ENCODE measurements at regions not wholly inside any gene's neighbourhood (a gene's known extent, or its start where the extent isn't known, plus 50 kb on each side); places are given as distances from the start of the nearest gene placed in this dataset.

DNA sequence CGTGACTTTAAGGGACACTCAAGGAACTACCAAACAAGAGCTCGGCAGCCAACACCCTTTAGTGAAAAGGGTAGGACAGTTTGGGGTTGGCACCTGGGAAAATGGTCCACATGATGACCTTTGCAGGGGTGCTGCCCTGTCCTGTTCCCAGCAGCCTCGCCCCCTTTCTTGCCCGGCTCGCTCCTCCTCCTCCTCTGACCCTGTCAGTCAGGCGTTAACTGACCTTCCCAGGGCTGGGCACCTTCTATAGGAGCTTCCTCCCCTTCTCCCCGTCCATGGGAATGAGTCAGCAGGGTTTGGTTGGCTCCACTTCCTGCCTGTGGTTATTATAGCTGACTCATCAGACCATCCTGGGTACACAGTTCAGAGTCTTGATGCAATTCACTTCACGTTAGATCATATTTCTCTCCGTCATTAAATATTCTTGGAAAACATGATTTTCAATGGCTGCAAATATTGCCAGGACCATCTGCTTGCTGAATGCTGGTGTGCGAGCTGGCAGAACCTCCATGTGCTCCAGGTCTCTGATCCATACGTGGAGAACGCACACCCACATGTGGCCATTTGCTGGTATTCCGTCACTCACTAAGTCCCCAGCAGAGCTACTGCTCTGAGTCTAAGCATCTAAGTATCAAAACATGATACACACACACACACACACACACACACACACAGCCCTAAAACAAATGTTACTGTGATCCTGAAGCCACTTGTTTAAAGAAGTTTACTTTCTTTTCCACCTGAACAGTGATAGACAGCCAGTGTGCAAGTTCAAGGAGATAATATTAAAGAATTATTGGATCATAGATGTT lies 185.0 kb downstream of the ANAPC1 start:
- Histone ChIP-seq H2BK5ac (ENCODE audit: low read length) (peak overlapping the region; percentile 17), H3K9ac (ENCODE audit: low read length) (no peak overlapping the region), H3K27ac (ENCODE audit: low read depth, low read length) (no peak overlapping the region), H4K8ac (ENCODE audit: low read depth, low read length) (no peak overlapping the region), H3K4me2 (ENCODE audit: low read length) (no peak overlapping the region), H3K4ac (ENCODE audit: low read depth, low read length) (no peak overlapping the region), H4K5ac (ENCODE audit: low read length) (no peak overlapping the region), H3K4me3 (ENCODE audit: low read length) (no peak overlapping the region), H3K4me1 (ENCODE audit: control insufficient read depth, low read depth, low read length) (peaks cover 2% of the 10 kb centered on the region), H3K18ac (ENCODE audit: low read length) (no peak overlapping the region), H3K27me3 (ENCODE audit: insufficient read depth, low read length, poor library complexity) (no peaks in the 10 kb centered on the region), H3K79me2 (ENCODE audit: control insufficient read depth, insufficient read depth, low read length) (no peaks in the 10 kb centered on the region), H2BK120ac (ENCODE audit: low read depth, low read length) (no peak overlapping the region), H3K36me3 (ENCODE audit: control insufficient read depth, insufficient read depth, low read length) (no peaks in the 10 kb centered on the region), H3K23ac (ENCODE audit: low read length) (no peak overlapping the region), H2BK15ac (replicated peaks; ENCODE audit: low read depth) (no peak overlapping the region), H3K56ac (ENCODE audit: low read length) (peak overlapping the region; percentile 17), H2AK5ac (ENCODE audit: low read length) (no peak overlapping the region), H3K79me1 (ENCODE audit: low read length) (no peaks in the 10 kb centered on the region)
- no CpG with 5 or more reads among the region's 13 CpGs for WGBS (ENCODE audit: extremely low coverage, insufficient coverage, low lambda C conversion rate)
- DNase-seq = peak; percentile 85

DNA sequence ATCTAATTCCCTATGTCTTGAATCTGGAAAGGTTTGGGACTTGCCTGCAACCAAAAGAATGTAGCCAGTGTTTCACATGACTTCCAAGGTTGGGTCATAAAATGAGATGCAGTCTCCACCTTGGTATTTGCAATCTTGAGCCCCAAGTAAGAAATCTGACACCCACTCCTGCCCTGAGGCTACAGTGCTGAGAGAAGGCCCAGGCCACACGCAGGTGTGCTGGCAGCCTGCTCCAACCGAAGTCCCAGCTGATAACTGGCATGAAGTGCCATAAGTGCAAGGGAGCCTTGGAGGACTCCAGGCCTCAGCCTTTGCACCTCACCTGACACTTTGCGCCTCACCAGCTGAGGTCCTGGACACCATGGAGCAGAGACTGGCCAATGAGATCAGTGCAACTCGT lies 182.7 kb downstream of the ANAPC1 start:
- Histone ChIP-seq H2BK120ac (ENCODE audit: low read depth, low read length) (no peak overlapping the region), H2AK5ac (ENCODE audit: low read length) (no peak overlapping the region), H3K27me3 (ENCODE audit: insufficient read depth, low read length, poor library complexity) (no peaks in the 10 kb centered on the region), H3K4me2 (ENCODE audit: low read length) (no peak overlapping the region), H3K27ac (ENCODE audit: low read depth, low read length) (no peak overlapping the region), H3K79me2 (ENCODE audit: control insufficient read depth, insufficient read depth, low read length) (no peaks in the 10 kb centered on the region), H3K23ac (ENCODE audit: low read length) (no peak overlapping the region), H3K56ac (ENCODE audit: low read length) (no peak overlapping the region), H3K36me3 (ENCODE audit: control insufficient read depth, insufficient read depth, low read length) (no peaks in the 10 kb centered on the region), H2BK15ac (replicated peaks; ENCODE audit: low read depth) (no peak overlapping the region), H3K4me3 (ENCODE audit: low read length) (no peak overlapping the region), H3K4ac (ENCODE audit: low read depth, low read length) (no peak overlapping the region), H3K9ac (ENCODE audit: low read length) (no peak overlapping the region), H3K79me1 (ENCODE audit: low read length) (no peaks in the 10 kb centered on the region), H2BK5ac (ENCODE audit: low read length) (no peak overlapping the region), H3K18ac (ENCODE audit: low read length) (no peak overlapping the region), H3K4me1 (ENCODE audit: control insufficient read depth, low read depth, low read length) (peaks cover 5% of the 10 kb centered on the region), H4K5ac (ENCODE audit: low read length) (no peak overlapping the region), H4K8ac (ENCODE audit: low read depth, low read length) (no peak overlapping the region)
- DNase-seq = peak; percentile 73
- no CpG with 5 or more reads among the region's 4 CpGs for WGBS (ENCODE audit: extremely low coverage, insufficient coverage, low lambda C conversion rate)

DNA sequence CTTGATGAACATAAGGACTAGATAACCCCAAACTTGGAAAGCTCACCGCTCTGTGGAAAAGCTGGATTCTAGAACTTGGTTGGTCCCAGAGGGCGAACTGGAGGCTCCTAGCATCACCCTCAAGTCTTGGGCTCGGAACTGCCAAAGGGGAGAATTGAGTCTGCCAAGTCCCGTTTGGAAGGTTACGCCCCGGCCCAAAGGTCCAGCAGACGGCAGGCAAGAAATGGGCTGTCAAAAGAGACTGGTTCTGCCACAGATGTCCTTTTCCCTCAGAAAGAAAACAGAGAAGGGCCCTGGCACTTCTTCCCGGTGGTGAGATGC lies 182.2 kb downstream of the ANAPC1 start:
- no peak overlapping the region for H2AK5ac ChIP-seq (ENCODE audit: low read length)
- H2BK5ac ChIP-seq (ENCODE audit: low read length) = no peak overlapping the region
- no peaks in the 10 kb centered on the region for H3K79me2 ChIP-seq (ENCODE audit: control insufficient read depth, insufficient read depth, low read length)
- H4K8ac ChIP-seq (ENCODE audit: low read depth, low read length) = no peak overlapping the region
- H3K4me1 ChIP-seq (ENCODE audit: control insufficient read depth, low read depth, low read length) = peaks cover 5% of the 10 kb centered on the region
- no peak overlapping the region for H3K9ac ChIP-seq (ENCODE audit: low read length)
- H2BK15ac ChIP-seq (replicated peaks; ENCODE audit: low read depth) = no peak overlapping the region
- H3K4me3 ChIP-seq (ENCODE audit: low read length) = no peak overlapping the region
- H3K79me1 ChIP-seq (ENCODE audit: low read length) = no peaks in the 10 kb centered on the region
- no peak overlapping the region for H3K27ac ChIP-seq (ENCODE audit: low read depth, low read length)
- no peak for DNase-seq
- H3K36me3 ChIP-seq (ENCODE audit: control insufficient read depth, insufficient read depth, low read length) = no peaks in the 10 kb centered on the region
- no peak overlapping the region for H3K23ac ChIP-seq (ENCODE audit: low read length)
- H3K27me3 ChIP-seq (ENCODE audit: insufficient read depth, low read length, poor library complexity) = no peaks in the 10 kb centered on the region
- H2BK120ac ChIP-seq (ENCODE audit: low read depth, low read length) = no peak overlapping the region
- H3K4ac ChIP-seq (ENCODE audit: low read depth, low read length) = no peak overlapping the region
- no peak overlapping the region for H3K18ac ChIP-seq (ENCODE audit: low read length)
- no peak overlapping the region for H3K56ac ChIP-seq (ENCODE audit: low read length)
- no CpG with 5 or more reads among the region's 8 CpGs for WGBS (ENCODE audit: extremely low coverage, insufficient coverage, low lambda C conversion rate)
- H3K4me2 ChIP-seq (ENCODE audit: low read length) = no peak overlapping the region
- H4K5ac ChIP-seq (ENCODE audit: low read length) = no peak overlapping the region

DNA sequence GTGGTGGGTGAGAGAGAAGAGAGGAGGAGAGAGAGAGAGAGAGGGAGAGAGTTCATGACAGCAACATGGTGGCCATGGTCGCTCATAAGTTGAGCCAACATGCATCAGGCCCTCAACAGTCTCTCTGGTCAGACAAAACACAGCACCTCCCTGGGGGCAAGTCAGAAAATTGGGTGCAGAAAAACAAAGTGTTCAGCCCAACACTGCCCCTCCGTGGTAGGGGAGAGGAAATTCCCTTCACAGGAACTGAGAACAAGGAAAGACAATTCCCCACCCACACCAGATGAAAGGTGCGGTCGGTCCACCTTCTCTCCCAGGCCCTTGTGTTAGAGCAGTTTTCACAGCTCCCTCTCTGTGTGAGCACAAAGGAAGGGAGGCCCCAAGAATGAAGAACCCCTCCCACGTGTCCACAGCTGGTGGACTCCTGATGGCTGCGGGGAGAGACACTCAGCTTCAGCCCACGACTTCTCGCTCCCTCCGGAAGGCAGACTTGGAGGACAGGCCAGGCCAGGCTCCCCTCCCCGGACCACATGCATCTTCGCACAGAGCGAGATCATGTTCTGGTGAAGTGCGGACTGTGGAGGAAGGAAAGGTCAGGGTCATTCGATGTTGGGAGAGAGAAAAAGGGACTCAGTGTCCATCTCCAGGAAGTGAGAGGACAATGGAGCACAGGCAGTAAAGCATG lies 181.7 kb downstream of the ANAPC1 start:
- Histone ChIP-seq H2BK15ac (replicated peaks; ENCODE audit: low read depth) (no peak overlapping the region), H2BK5ac (ENCODE audit: low read length) (no peak overlapping the region), H2AK5ac (ENCODE audit: low read length) (no peak overlapping the region), H4K8ac (ENCODE audit: low read depth, low read length) (no peak overlapping the region), H3K27ac (ENCODE audit: low read depth, low read length) (no peak overlapping the region), H2BK120ac (ENCODE audit: low read depth, low read length) (no peak overlapping the region), H3K4me2 (ENCODE audit: low read length) (no peak overlapping the region), H3K9ac (ENCODE audit: low read length) (no peak overlapping the region), H3K56ac (ENCODE audit: low read length) (peak overlapping the region; percentile 56), H3K79me1 (ENCODE audit: low read length) (no peaks in the 10 kb centered on the region), H3K79me2 (ENCODE audit: control insufficient read depth, insufficient read depth, low read length) (no peaks in the 10 kb centered on the region), H3K36me3 (ENCODE audit: control insufficient read depth, insufficient read depth, low read length) (no peaks in the 10 kb centered on the region), H4K5ac (ENCODE audit: low read length) (no peak overlapping the region), H3K4me1 (ENCODE audit: control insufficient read depth, low read depth, low read length) (peaks cover 5% of the 10 kb centered on the region), H3K4ac (ENCODE audit: low read depth, low read length) (no peak overlapping the region), H3K4me3 (ENCODE audit: low read length) (no peak overlapping the region), H3K18ac (ENCODE audit: low read length) (no peak overlapping the region), H3K27me3 (ENCODE audit: insufficient read depth, low read length, poor library complexity) (no peaks in the 10 kb centered on the region), H3K23ac (ENCODE audit: low read length) (no peak overlapping the region)
- peak; percentile 88 for DNase-seq
- WGBS (ENCODE audit: extremely low coverage, insufficient coverage, low lambda C conversion rate) = no CpG with 5 or more reads among the region's 14 CpGs

DNA sequence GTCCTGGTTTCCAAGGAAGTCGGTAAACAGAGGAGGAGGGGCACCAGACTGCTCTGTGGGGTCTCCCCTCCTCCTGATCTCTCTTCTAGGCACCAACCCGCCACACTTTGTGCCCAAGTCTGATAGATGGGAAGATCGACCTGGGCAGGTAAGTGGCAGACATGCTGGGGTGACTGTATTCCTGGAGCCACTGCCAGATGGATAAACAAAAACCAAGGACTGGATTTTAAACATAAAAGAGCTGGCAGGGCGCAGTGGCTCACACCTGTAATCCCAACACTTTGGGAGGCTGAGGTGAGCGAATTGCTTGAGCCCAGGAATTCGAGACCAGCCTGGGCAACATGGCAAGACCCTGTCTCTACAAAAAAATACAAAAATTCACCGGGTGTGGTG lies 181.2 kb downstream of the ANAPC1 start:
- Histone ChIP-seq H2BK15ac (replicated peaks; ENCODE audit: low read depth) (no peak overlapping the region), H3K56ac (ENCODE audit: low read length) (peak overlapping the region; percentile 56), H3K18ac (ENCODE audit: low read length) (no peak overlapping the region), H3K9ac (ENCODE audit: low read length) (no peak overlapping the region), H3K36me3 (ENCODE audit: control insufficient read depth, insufficient read depth, low read length) (no peaks in the 10 kb centered on the region), H2AK5ac (ENCODE audit: low read length) (no peak overlapping the region), H3K27ac (ENCODE audit: low read depth, low read length) (no peak overlapping the region), H3K4me2 (ENCODE audit: low read length) (no peak overlapping the region), H3K4me1 (ENCODE audit: control insufficient read depth, low read depth, low read length) (peaks cover 5% of the 10 kb centered on the region), H3K23ac (ENCODE audit: low read length) (no peak overlapping the region), H3K4me3 (ENCODE audit: low read length) (no peak overlapping the region), H3K4ac (ENCODE audit: low read depth, low read length) (no peak overlapping the region), H4K8ac (ENCODE audit: low read depth, low read length) (no peak overlapping the region), H3K27me3 (ENCODE audit: insufficient read depth, low read length, poor library complexity) (no peaks in the 10 kb centered on the region), H3K79me1 (ENCODE audit: low read length) (no peaks in the 10 kb centered on the region), H2BK120ac (ENCODE audit: low read depth, low read length) (no peak overlapping the region), H3K79me2 (ENCODE audit: control insufficient read depth, insufficient read depth, low read length) (no peaks in the 10 kb centered on the region), H4K5ac (ENCODE audit: low read length) (no peak overlapping the region), H2BK5ac (ENCODE audit: low read length) (no peak overlapping the region)
- no CpG with 5 or more reads among the region's 7 CpGs for WGBS (ENCODE audit: extremely low coverage, insufficient coverage, low lambda C conversion rate)
- peak; percentile 28 for DNase-seq
